Stimulated activated naive B cell treated with anti-CD40 and anti-IgM and Interleukin-4, amounts not matched to agents 10 μg/mL and 1 μg/mL and 100 μg/mL, for 72 hours (primary cell): ENCODE measurements at regions not wholly inside any gene's neighbourhood (a gene's known extent, or its start where the extent isn't known, plus 50 kb on each side); places are given as distances from the start of the nearest gene placed in this dataset.

Experiments
- ATAC-seq, 2 donors: fragments of 150-1000 bp; cut with Tn5 transposase; replicated peaks; 2 replicates each; pipeline ENCODE4 v1.10.0; 2021; ENCODE audit warnings: moderate library complexity in 1 of 2
- DNase-seq: peaks from one replicate; pipeline ENCODE4 v3.0.0; 2021
- H3K27ac Mint-ChIP-seq: one replicate; pipeline ENCODE4 v1.8.0; 2022; ENCODE audit warnings: mild to moderate bottlenecking, mixed read lengths
- H3K27me3 Mint-ChIP-seq, 2 donors: one replicate each; pipeline ENCODE4 v1.8.0; 2022; ENCODE audit warnings: mixed read lengths in 2 of 2
- H3K36me3 Mint-ChIP-seq, 2 donors: one replicate each; pipeline ENCODE4 v1.8.0; 2022; ENCODE audit warnings: mixed read lengths in 2 of 2, mild to moderate bottlenecking in 1 of 2
- H3K4me1 Mint-ChIP-seq, 2 donors: one replicate each; pipeline ENCODE4 v1.8.0; 2022; ENCODE audit warnings: mixed read lengths in 2 of 2, mild to moderate bottlenecking in 1 of 2
- H3K4me3 Mint-ChIP-seq, 2 donors: one replicate each; pipeline ENCODE4 v1.8.0; 2022; ENCODE audit warnings: mild to moderate bottlenecking in 2 of 2, mixed read lengths in 2 of 2, moderate library complexity in 1 of 2
- H3K9me3 Mint-ChIP-seq, 2 donors: one replicate each; pipeline ENCODE4 v1.8.0; 2022; ENCODE audit warnings: mixed read lengths in 2 of 2, mild to moderate bottlenecking in 1 of 2

- Mint-ChIP-seq H3K4me3 (no peak overlapping the region), H3K36me3 (no peaks in the 10 kb centered on the region), H3K9me3 (no peaks in the 10 kb centered on the region), H3K27ac (no peak overlapping the region), H3K4me1 (no peaks in the 10 kb centered on the region), H3K27me3 (peaks cover 0 to 9% of the 10 kb centered on the region in 2 donors)
- ATAC-seq = no peak
- no peak for DNase-seq
Measured at GRCh38 chr14:35989736-35990135, 163.6 kb downstream of the BRMS1L start.

GRCh38 chr14:35988972-35989690 is 163.0 kb downstream of the BRMS1L start:
- Mint-ChIP-seq H3K27me3 (peaks cover 0 to 9% of the 10 kb centered on the region in 2 donors), H3K9me3 (no peaks in the 10 kb centered on the region), H3K36me3 (no peaks in the 10 kb centered on the region), H3K4me3 (no peak overlapping the region), H3K4me1 (no peaks in the 10 kb centered on the region), H3K27ac (no peak overlapping the region)
- no peak for ATAC-seq
- DNase-seq = no peak

- no peak for ATAC-seq
- no peak for DNase-seq
- Mint-ChIP-seq H3K4me3 (no peak overlapping the region), H3K4me1 (no peaks in the 10 kb centered on the region), H3K36me3 (no peaks in the 10 kb centered on the region), H3K27me3 (peaks cover 0 to 9% of the 10 kb centered on the region in 2 donors), H3K27ac (no peak overlapping the region), H3K9me3 (no peaks in the 10 kb centered on the region)
Measured at GRCh38 chr14:35988550-35988949, 162.4 kb downstream of the BRMS1L start.

GRCh38 chr14:35987731-35988130 is 161.6 kb downstream of the BRMS1L start:
- no peak overlapping the region for H3K4me3 Mint-ChIP-seq
- ATAC-seq (no peak), DNase-seq (no peak)
- H3K4me1 Mint-ChIP-seq = no peaks in the 10 kb centered on the region
- H3K36me3 Mint-ChIP-seq = no peaks in the 10 kb centered on the region
- no peaks in the 10 kb centered on the region for H3K9me3 Mint-ChIP-seq
- H3K27me3 Mint-ChIP-seq = peaks cover 0 to 9% of the 10 kb centered on the region in 2 donors
- H3K27ac Mint-ChIP-seq = no peak overlapping the region

GRCh38 chr14:35986219-35986573 is 160.1 kb downstream of the BRMS1L start:
- Mint-ChIP-seq H3K27me3 (peaks cover 0 to 9% of the 10 kb centered on the region in 2 donors), H3K9me3 (no peaks in the 10 kb centered on the region), H3K27ac (no peak overlapping the region), H3K4me1 (no peaks in the 10 kb centered on the region), H3K36me3 (no peaks in the 10 kb centered on the region), H3K4me3 (no peak overlapping the region)
- no peak for DNase-seq
- no peak for ATAC-seq

- Mint-ChIP-seq H3K27me3 (peaks cover 0 to 9% of the 10 kb centered on the region in 2 donors), H3K4me1 (no peaks in the 10 kb centered on the region), H3K27ac (no peak overlapping the region), H3K36me3 (no peaks in the 10 kb centered on the region), H3K4me3 (no peak overlapping the region), H3K9me3 (no peaks in the 10 kb centered on the region)
- DNase-seq (no peak), ATAC-seq (no peak)
Measured at GRCh38 chr14:35985474-35986218, 159.5 kb downstream of the BRMS1L start.

- Mint-ChIP-seq H3K27ac (no peak overlapping the region), H3K27me3 (no peaks in the 10 kb centered on the region), H3K9me3 (no peaks in the 10 kb centered on the region), H3K4me1 (no peaks in the 10 kb centered on the region), H3K36me3 (no peaks in the 10 kb centered on the region), H3K4me3 (no peak overlapping the region)
- DNase-seq (no peak), ATAC-seq (no peak)
Measured at GRCh38 chr14:35979531-35979930, 153.4 kb downstream of the BRMS1L start.

- Mint-ChIP-seq H3K27ac (no peak overlapping the region), H3K4me3 (no peak overlapping the region), H3K27me3 (peaks cover 0 to 3% of the 10 kb centered on the region in 2 donors), H3K4me1 (no peaks in the 10 kb centered on the region), H3K9me3 (no peaks in the 10 kb centered on the region), H3K36me3 (no peaks in the 10 kb centered on the region)
- DNase-seq (no peak), ATAC-seq (no peak)
Measured at GRCh38 chr14:35978561-35978960, 152.4 kb downstream of the BRMS1L start.

- DNase-seq (no peak), ATAC-seq (no peak)
- no peaks in the 10 kb centered on the region for H3K4me1 Mint-ChIP-seq
- H3K36me3 Mint-ChIP-seq = no peaks in the 10 kb centered on the region
- H3K9me3 Mint-ChIP-seq = no peaks in the 10 kb centered on the region
- H3K4me3 Mint-ChIP-seq = no peak overlapping the region
- peaks cover 0 to 3% of the 10 kb centered on the region in 2 donors for H3K27me3 Mint-ChIP-seq
- H3K27ac Mint-ChIP-seq = no peak overlapping the region
Measured at GRCh38 chr14:35975814-35976213, 149.7 kb downstream of the BRMS1L start.

- Mint-ChIP-seq H3K36me3 (no peaks in the 10 kb centered on the region), H3K9me3 (no peaks in the 10 kb centered on the region), H3K27ac (no peak overlapping the region), H3K27me3 (peaks cover 0 to 3% of the 10 kb centered on the region in 2 donors), H3K4me3 (no peak overlapping the region), H3K4me1 (no peaks in the 10 kb centered on the region)
- ATAC-seq (no peak), DNase-seq (no peak)
Measured at GRCh38 chr14:35973770-35974169, 147.6 kb downstream of the BRMS1L start.

- Mint-ChIP-seq H3K9me3 (no peaks in the 10 kb centered on the region), H3K4me1 (no peaks in the 10 kb centered on the region), H3K36me3 (no peaks in the 10 kb centered on the region), H3K27ac (no peak overlapping the region), H3K4me3 (no peak overlapping the region), H3K27me3 (peaks cover 0 to 3% of the 10 kb centered on the region in 2 donors)
- ATAC-seq = no peak
- no peak for DNase-seq
Measured at GRCh38 chr14:35971965-35972630, 146.0 kb downstream of the BRMS1L start.

- Mint-ChIP-seq H3K9me3 (no peaks in the 10 kb centered on the region), H3K27ac (no peak overlapping the region), H3K4me3 (no peak overlapping the region), H3K36me3 (no peaks in the 10 kb centered on the region), H3K27me3 (peaks cover 0 to 3% of the 10 kb centered on the region in 2 donors), H3K4me1 (no peaks in the 10 kb centered on the region)
- ATAC-seq (no peak), DNase-seq (no peak)
Measured at GRCh38 chr14:35969310-35969709, 143.2 kb downstream of the BRMS1L start.

- Mint-ChIP-seq H3K4me3 (no peak overlapping the region), H3K27ac (no peak overlapping the region), H3K27me3 (peaks cover 7% of the 10 kb centered on the region in 2 donors), H3K36me3 (no peaks in the 10 kb centered on the region), H3K9me3 (no peaks in the 10 kb centered on the region), H3K4me1 (no peaks in the 10 kb centered on the region)
- DNase-seq (no peak), ATAC-seq (no peak)
Measured at GRCh38 chr14:35965400-35965799, 139.3 kb downstream of the BRMS1L start.

GRCh38 chr14:35964697-35965286 is 138.7 kb downstream of the BRMS1L start:
- no peaks in the 10 kb centered on the region for H3K9me3 Mint-ChIP-seq
- H3K27ac Mint-ChIP-seq = no peak overlapping the region
- H3K4me3 Mint-ChIP-seq = no peak overlapping the region
- DNase-seq (no peak), ATAC-seq (no peak)
- peaks cover 7% of the 10 kb centered on the region in 2 donors for H3K27me3 Mint-ChIP-seq
- no peaks in the 10 kb centered on the region for H3K4me1 Mint-ChIP-seq
- H3K36me3 Mint-ChIP-seq = no peaks in the 10 kb centered on the region
